HL-60 (cell line): ENCODE measurements at regions not wholly inside any gene's neighbourhood (a gene's known extent, or its start where the extent isn't known, plus 50 kb on each side); places are given as distances from the start of the nearest gene placed in this dataset.
"Not testable (repeated sequence)": the region's sequence is repeated elsewhere in the genome, so short reads cannot be mapped to it uniquely, and the experiment has no call there.

ENCODE experiments used
- CTCF ChIP-seq: IDR thresholded peaks from one replicate; pipeline ENCODE4 v1.5.1; 2011; ENCODE audit warnings: low read length, control low read depth, inconsistent platforms; ENCODE audit not compliant: insufficient read depth
- POLR2AphosphoS5 ChIP-seq: IDR thresholded peaks from 2 replicates; pipeline ENCODE4 v1.6.1; 2012; ENCODE audit warnings: low read depth
- REST ChIP-seq: IDR thresholded peaks from 2 replicates; pipeline ENCODE4 v1.6.1; 2012; ENCODE audit warnings: low read depth; ENCODE audit not compliant: insufficient replicate concordance

GRCh38 chr13:95430525-95430924 lies 122.0 kb upstream of the CLDN10 start:
- TF ChIP-seq CTCF, POLR2AphosphoS5, REST: not testable (repeated sequence)
